ENCODE measurements at regions not wholly inside any gene's neighbourhood (a gene's known extent, or its start where the extent isn't known, plus 50 kb on each side); places are given as distances from the start of the nearest gene placed in this dataset.
A peak's percentile ranks its signal among the peaks of the same experiment; 100 is the strongest.

GRCh38 chr2:12554224-12555011, 162.3 kb upstream of the TRIB2 start:
- no peak overlapping the region for H3K4me3 ChIP-seq (ENCODE audit: low read depth in 1 of 2, low read length in 2 of 2)
- no peak for ATAC-seq (ENCODE audit: insufficient read depth, low read depth)
- no peak overlapping the region for H3K9ac ChIP-seq (ENCODE audit: low read depth, low read length)
- DNase-seq: no peak
- H3K36me3 ChIP-seq (ENCODE audit: insufficient read depth, low read length): no peaks in the 10 kb centered on the region
- H4K20me1 ChIP-seq (ENCODE audit: insufficient read depth, low read length): no peaks in the 10 kb centered on the region
- peaks cover 5% of the 10 kb centered on the region; the same call in 1 of the 2 replicates for H3K4me1 ChIP-seq (ENCODE audit: insufficient read depth, low read length)
- no peak overlapping the region for H2AFZ ChIP-seq (ENCODE audit: low read depth, low read length)
- no peaks in the 10 kb centered on the region for H3K9me3 ChIP-seq (ENCODE audit: insufficient read depth, low read length, severe bottlenecking)
- no peaks in the 10 kb centered on the region for H3K27me3 ChIP-seq (ENCODE audit: insufficient read depth, low read length, poor library complexity)
- no peak overlapping the region for H3K27ac ChIP-seq (ENCODE audit: low read length)
- no peak for TF ChIP-seq EZH2 (IDR thresholded peaks at IDR 0.05; ENCODE audit: borderline replicate concordance, low read depth, low read length, severe bottlenecking)
- no peak for TF ChIP-seq CTCF (IDR thresholded peaks at IDR 0.05; ENCODE audit: borderline replicate concordance, extremely low read depth, low read length, poor library complexity, severe bottlenecking)
- H3K79me2 ChIP-seq (ENCODE audit: insufficient read depth, low read length): no peaks in the 10 kb centered on the region
- no peak overlapping the region for H3K4me2 ChIP-seq (ENCODE audit: insufficient read depth, low read length)

- Histone ChIP-seq H3K4me1 (ENCODE audit: insufficient read depth, low read length) (peaks cover 5% of the 10 kb centered on the region; the same call in 1 of the 2 replicates), H4K20me1 (ENCODE audit: insufficient read depth, low read length) (no peaks in the 10 kb centered on the region), H2AFZ (ENCODE audit: low read depth, low read length) (no peak overlapping the region), H3K27me3 (ENCODE audit: insufficient read depth, low read length, poor library complexity) (no peaks in the 10 kb centered on the region), H3K9me3 (ENCODE audit: insufficient read depth, low read length, severe bottlenecking) (no peaks in the 10 kb centered on the region), H3K79me2 (ENCODE audit: insufficient read depth, low read length) (no peaks in the 10 kb centered on the region), H3K36me3 (ENCODE audit: insufficient read depth, low read length) (no peaks in the 10 kb centered on the region), H3K4me3 (ENCODE audit: low read depth in 1 of 2, low read length in 2 of 2) (no peak overlapping the region), H3K27ac (ENCODE audit: low read length) (no peak overlapping the region), H3K9ac (ENCODE audit: low read depth, low read length) (no peak overlapping the region), H3K4me2 (ENCODE audit: insufficient read depth, low read length) (no peak overlapping the region)
- TF ChIP-seq CTCF (IDR thresholded peaks at IDR 0.05; ENCODE audit: borderline replicate concordance, extremely low read depth, low read length, poor library complexity, severe bottlenecking): no peak
- TF ChIP-seq EZH2 (IDR thresholded peaks at IDR 0.05; ENCODE audit: borderline replicate concordance, low read depth, low read length, severe bottlenecking): no peak
- DNase-seq (no peak), ATAC-seq (ENCODE audit: insufficient read depth, low read depth) (peak; percentile 49; the same call in 2 of the 3 replicates)
Measured at GRCh38 chr2:12555012-12555645, 161.6 kb upstream of the TRIB2 start.

- H3K79me2 ChIP-seq (ENCODE audit: insufficient read depth, low read length): no peaks in the 10 kb centered on the region
- H3K27ac ChIP-seq (ENCODE audit: low read length): no peak overlapping the region
- H3K27me3 ChIP-seq (ENCODE audit: insufficient read depth, low read length, poor library complexity): no peaks in the 10 kb centered on the region
- no peaks in the 10 kb centered on the region for H4K20me1 ChIP-seq (ENCODE audit: insufficient read depth, low read length)
- H3K4me3 ChIP-seq (ENCODE audit: low read depth in 1 of 2, low read length in 2 of 2): no peak overlapping the region
- no peak overlapping the region for H3K9ac ChIP-seq (ENCODE audit: low read depth, low read length)
- DNase-seq (no peak), ATAC-seq (ENCODE audit: insufficient read depth, low read depth) (no peak)
- no peak overlapping the region for H3K4me2 ChIP-seq (ENCODE audit: insufficient read depth, low read length)
- no peak for TF ChIP-seq CTCF (IDR thresholded peaks at IDR 0.05; ENCODE audit: borderline replicate concordance, extremely low read depth, low read length, poor library complexity, severe bottlenecking)
- no peak for TF ChIP-seq EZH2 (IDR thresholded peaks at IDR 0.05; ENCODE audit: borderline replicate concordance, low read depth, low read length, severe bottlenecking)
- H2AFZ ChIP-seq (ENCODE audit: low read depth, low read length): no peak overlapping the region
- H3K9me3 ChIP-seq (ENCODE audit: insufficient read depth, low read length, severe bottlenecking): no peaks in the 10 kb centered on the region
- H3K4me1 ChIP-seq (ENCODE audit: insufficient read depth, low read length): peaks cover 5% of the 10 kb centered on the region; the same call in 1 of the 2 replicates
- H3K36me3 ChIP-seq (ENCODE audit: insufficient read depth, low read length): no peaks in the 10 kb centered on the region
Measured at GRCh38 chr2:12556762-12557161, 160.0 kb upstream of the TRIB2 start.
